Thyroid gland (tissue), 4 donors: ENCODE measurements at regions not wholly inside any gene's neighbourhood (a gene's known extent, or its start where the extent isn't known, plus 50 kb on each side); places are given as distances from the start of the nearest gene placed in this dataset.

ENCODE experiments used
- CTCF ChIP-seq, 6 experiments: fragments of 200-600 bp in 3 of 6; fragments of 450-650 bp in 3 of 6; sonication (generic) in 3 of 6; IDR thresholded peaks; one replicate each; pipeline ENCODE4 v1.5.1; 2016 to 2019; ENCODE audit warnings: antibody characterized with exemption in 6 of 6, mild to moderate bottlenecking in 2 of 6, inconsistent platforms in 1 of 6, moderate library complexity in 1 of 6
- POLR2A ChIP-seq, 2 donors: fragments of 450-650 bp; IDR thresholded peaks; one replicate each; pipeline ENCODE4 v1.6.1; 2017; ENCODE audit warnings: antibody characterized with exemption in 2 of 2, mild to moderate bottlenecking in 2 of 2, moderate library complexity in 1 of 2

DNA sequence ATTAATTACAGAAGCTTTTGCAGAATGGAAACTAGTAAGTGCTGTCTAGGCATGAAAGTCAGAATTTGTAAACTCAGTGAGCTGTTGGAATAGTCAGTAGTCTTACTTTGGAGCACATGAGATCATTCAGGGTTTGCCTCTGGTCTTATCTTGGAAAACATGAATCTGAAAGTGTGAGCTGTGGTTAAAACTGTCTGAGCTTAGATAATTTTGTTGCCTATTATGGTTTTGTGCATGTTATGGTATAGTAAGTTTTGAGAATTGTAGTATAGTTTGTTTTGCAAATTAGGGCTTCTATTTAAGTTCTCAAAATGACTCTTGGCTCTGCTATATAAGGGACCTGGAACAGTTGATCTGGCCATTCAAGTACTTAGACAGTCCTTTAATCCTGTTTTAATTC, 53.7 kb upstream of the TRPC4 start:
- TF ChIP-seq POLR2A (IDR thresholded peaks at IDR 0.05) (no peak), CTCF (IDR thresholded peaks at IDR 0.05) (no peak)
